Fibroblast of lung (primary cell): ENCODE measurements at regions not wholly inside any gene's neighbourhood (a gene's known extent, or its start where the extent isn't known, plus 50 kb on each side); places are given as distances from the start of the nearest gene placed in this dataset.

Experiments used
- CTCF ChIP-seq, 2 donors: IDR thresholded peaks in 1 of 2; conservative IDR thresholded peaks in 1 of 2; 1 replicate in 1 of 2; 2 replicates in 1 of 2; pipeline ENCODE4 v1.5.1; 2011 to 2012; ENCODE audit warnings: low read length in 2 of 2, control low read depth in 1 of 2, inconsistent platforms in 1 of 2, low read depth in 1 of 2, mild to moderate bottlenecking in 1 of 2
- EZH2 ChIP-seq: IDR thresholded peaks from 2 replicates; pipeline ENCODE4 v1.5.1; 2012; ENCODE audit warnings: low read length, control low read depth, mild to moderate bottlenecking; ENCODE audit errors: missing control alignments

- TF ChIP-seq CTCF (conservative IDR thresholded peaks at IDR 0.05 in 1 of 2, IDR thresholded peaks at IDR 0.05 in 1 of 2; ENCODE audit: low read depth in 1 of 2, low read length in 2 of 2) (no peak), EZH2 (no peak)
These were observed 51.2 kb upstream of the BMPER start for GRCh38 chr7:33854178-33854577.
